HG03460 (cell line): ENCODE measurements at regions not wholly inside any gene's neighbourhood (a gene's known extent, or its start where the extent isn't known, plus 50 kb on each side); places are given as distances from the start of the nearest gene placed in this dataset.

ENCODE experiments used
- ATAC-seq: cut with Tn5 transposase; IDR thresholded peaks from one replicate; pipeline ENCODE4 v1.9.1; 2021; ENCODE audit not compliant: unreplicated experiment

DNA sequence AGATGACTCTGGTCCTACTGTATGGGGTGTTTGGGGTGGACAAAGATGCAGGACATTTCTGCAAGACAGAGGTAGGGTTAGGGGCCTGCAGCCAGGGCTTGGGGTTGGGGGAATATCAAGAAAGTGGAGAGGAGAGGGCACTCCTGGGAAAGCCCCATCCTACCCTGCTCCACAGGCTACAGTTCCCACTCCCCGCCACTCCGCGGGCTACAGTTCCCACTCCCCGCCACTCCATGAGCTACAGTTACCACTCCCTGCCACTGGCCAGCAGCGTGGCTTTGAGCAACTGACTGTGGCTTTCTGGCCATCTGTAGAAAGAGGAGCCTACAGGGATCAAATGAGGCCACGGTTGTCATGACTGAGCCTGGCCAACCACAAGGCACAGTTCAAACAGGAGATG lies 93.8 kb upstream of the GRIK3 start:
- ATAC-seq: no peak

- ATAC-seq: no peak
These were observed 96.1 kb upstream of the GRIK3 start for GRCh38 chr1:37130221-37130948.

DNA sequence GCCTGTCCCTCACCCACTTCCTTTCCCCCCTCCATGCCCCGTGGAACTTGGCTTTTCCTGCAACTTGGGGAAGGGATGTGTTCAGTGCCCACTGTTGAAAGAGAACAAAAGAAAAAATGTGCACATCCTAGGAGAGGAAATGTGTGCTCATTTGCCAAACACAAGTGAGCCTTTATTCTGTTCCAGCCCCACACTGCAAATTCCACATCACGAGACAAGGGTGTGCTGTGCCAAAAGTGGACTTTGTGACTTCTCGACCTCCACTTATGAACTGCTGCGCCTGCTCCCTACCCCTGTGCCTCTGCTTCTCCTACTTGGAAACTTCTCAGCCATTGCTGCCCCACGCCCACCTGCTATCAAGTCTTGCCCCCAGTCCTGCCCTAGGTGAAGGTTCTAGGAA lies 97.0 kb upstream of the GRIK3 start:
- no peak for ATAC-seq

GRCh38 chr1:37133276-37134145 lies 99.2 kb upstream of the GRIK3 start:
- no peak for ATAC-seq

DNA sequence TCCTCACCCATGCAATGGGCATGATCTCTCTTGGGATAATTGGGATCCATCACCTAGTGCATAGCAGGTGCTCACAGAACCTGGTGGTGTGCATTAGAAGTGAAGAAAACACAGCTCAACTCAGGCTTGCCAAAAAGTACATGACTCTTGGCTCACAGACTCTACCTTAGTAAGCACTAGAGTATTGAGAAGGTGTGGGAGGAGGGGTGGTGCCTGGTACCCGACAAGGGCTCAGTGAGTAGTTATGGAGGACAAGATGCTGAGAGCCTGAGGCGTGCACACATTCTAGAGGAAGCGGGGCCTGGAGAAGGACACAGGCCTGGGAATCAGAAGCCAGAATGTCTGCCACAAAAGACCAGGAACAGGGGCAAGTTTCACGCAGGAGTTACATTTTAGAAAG lies 100.3 kb upstream of the GRIK3 start:
- ATAC-seq: no peak

DNA sequence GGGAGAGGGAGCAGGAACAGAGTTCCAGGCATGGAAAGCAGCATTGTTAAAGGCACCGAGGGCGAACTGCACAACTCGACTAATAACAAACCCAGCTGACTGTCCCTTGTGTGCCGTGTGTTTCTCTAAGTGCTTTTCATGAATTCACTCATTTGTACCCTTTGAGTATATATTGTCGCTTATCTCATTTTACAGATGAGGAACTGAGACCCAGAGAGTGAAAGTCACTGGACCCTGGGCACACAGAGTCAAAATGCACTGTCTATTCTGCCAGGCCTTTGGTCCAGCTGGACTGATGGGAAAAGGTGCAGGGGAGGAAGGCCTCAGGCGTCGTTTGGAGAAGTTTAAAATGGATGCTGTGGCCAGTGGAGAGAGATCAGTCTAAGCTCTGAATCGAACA lies 100.7 kb upstream of the GRIK3 start:
- no peak for ATAC-seq

DNA sequence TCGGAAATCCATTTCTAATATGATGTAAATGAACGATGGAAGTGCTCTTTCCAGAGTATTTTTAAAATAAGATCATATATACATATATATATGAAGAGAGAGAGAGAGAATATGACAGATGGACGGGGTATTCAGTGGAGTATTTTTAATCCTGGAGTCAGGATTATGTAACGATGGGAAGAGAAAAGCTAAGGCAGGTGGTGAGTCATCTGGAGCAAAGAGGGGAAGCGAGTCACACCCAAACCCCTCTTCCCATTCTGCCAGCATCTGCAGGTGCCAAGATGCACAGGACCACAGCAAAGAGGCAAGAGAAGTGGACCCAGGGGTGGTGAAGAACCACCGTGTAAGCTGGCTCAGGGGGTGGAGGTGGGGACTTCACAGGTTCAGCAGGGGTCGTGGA lies 102.7 kb upstream of the GRIK3 start:
- no peak for ATAC-seq

DNA sequence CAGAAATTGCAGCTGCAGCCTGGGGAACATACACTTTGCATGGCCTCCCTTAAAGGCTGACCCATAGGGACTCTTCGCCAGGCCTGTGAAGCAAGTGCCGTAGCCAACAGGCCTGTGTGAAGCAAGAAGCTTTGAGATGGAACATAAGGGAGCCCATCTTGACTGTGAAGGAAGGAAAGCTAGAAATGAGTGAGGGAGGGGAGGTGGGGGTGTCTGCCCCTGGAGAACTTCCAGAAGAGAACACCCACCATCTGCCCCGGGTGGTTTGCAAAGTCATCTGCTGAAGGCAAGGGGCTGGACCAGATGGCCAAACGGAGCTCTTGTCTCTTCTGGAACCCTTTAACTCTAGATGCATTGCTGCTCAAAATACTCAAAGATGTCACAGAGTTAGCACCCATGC lies 103.3 kb upstream of the GRIK3 start:
- no peak for ATAC-seq

DNA sequence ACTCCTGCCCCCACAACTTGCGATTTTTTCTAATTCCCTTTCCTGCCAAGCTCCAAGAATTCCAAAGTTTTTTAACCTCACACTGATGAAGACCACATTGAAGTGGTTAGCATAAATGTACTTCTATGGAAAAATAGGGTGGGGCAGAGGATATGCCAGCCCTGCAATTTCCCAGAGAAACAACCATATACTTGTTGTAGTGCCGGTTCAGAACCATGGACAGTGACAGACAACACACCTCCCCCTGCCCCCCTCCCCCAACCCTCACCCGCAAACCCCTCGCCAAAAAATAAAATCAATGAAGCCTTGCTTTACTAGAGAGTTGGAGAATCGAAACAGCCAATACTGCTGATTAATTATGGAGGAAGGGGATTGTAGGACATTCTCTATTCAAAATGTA lies 109.5 kb upstream of the GRIK3 start:
- no peak for ATAC-seq

- ATAC-seq: no peak
These were observed 111.8 kb upstream of the GRIK3 start for GRCh38 chr1:37146071-37146470.

- no peak for ATAC-seq
These were observed 113.1 kb upstream of the GRIK3 start for GRCh38 chr1:37147392-37147831.

- ATAC-seq: no peak
These were observed 113.6 kb upstream of the GRIK3 start for GRCh38 chr1:37147906-37148305.

DNA sequence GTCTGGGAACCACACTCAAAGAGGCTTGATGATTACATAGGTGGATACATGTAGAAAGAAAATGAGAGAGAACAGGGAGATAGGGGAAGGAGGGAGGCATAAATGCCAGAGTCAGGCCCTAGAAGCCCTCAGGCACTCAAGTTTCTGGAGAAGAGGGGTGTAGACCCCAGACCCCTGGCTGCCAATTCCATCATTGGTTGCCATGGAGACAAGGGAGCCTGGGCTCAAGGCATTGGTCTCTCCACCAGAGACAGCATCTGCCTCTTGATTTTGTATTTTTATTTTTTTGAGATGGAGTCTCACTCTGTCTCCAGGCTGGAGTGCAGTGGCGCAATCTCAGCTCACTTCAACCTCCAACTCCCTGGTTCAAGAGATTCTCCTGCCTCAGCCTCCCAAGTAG lies 114.3 kb upstream of the GRIK3 start:
- ATAC-seq: no peak

DNA sequence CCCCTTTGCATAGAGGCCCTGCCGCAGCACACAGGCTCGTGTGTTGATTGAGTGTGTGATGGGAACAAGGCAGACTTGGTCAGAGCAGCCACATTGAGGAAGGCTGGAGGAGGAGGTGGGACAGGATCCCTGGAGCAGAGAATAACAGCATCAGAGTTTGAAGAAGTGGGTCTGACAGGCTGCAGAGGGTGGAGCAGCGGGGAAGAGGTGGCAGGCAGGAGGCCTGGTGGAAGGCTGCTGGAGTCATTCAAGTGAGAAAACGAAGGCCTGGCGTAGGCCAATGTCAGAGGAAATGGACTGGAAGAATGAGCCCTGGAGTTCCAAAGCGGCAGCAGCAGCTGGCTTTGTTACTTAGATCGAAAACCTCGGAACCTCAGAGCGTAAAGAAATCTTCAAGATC lies 115.0 kb upstream of the GRIK3 start:
- ATAC-seq: no peak

DNA sequence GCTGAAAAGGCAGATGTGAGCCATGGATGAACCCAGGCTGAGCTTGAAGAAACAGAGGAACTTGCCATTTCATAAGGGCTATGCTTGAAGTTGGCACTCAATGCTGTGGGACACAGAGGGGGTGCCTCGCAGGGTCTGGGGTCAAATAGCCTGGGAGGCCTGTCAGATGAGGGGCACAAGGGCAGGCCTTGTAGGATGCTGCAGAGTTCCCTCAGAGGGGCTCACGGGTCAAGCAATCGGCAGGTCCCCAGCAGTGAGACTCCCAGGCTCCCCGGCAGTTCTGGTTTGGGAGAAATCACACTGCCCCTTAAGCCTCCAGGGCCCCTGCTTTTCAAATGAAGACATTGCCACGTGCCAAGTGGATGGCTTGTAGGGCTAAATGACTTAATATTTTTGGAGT lies 116.7 kb upstream of the GRIK3 start:
- no peak for ATAC-seq

- no peak for ATAC-seq
These were observed 117.5 kb upstream of the GRIK3 start for GRCh38 chr1:37151789-37152188.

- ATAC-seq: no peak
These were observed 118.2 kb upstream of the GRIK3 start for GRCh38 chr1:37152491-37152890.

- ATAC-seq: no peak
These were observed 119.1 kb upstream of the GRIK3 start for GRCh38 chr1:37153116-37154100.

DNA sequence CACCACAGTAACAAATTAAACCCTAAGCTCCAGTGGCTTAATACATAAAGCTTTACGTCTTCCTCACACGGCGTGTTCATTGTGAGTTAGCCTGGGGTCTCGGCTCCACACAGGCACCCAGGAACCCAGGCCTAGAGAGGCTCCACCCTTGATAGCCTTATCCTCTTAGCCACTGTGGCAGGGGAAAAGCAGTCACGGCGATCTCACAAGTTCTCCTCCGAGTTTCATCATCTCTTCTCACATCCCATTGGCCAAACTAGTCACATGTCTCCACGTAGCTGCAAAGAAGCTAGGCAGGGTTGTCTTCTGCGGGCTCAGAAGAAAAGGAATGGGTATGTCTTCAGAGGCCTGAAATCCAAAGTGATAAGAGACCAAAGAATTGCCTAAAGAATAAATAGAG lies 122.3 kb upstream of the GRIK3 start:
- ATAC-seq: no peak

- ATAC-seq: no peak
These were observed 123.3 kb upstream of the GRIK3 start for GRCh38 chr1:37157634-37158033.

DNA sequence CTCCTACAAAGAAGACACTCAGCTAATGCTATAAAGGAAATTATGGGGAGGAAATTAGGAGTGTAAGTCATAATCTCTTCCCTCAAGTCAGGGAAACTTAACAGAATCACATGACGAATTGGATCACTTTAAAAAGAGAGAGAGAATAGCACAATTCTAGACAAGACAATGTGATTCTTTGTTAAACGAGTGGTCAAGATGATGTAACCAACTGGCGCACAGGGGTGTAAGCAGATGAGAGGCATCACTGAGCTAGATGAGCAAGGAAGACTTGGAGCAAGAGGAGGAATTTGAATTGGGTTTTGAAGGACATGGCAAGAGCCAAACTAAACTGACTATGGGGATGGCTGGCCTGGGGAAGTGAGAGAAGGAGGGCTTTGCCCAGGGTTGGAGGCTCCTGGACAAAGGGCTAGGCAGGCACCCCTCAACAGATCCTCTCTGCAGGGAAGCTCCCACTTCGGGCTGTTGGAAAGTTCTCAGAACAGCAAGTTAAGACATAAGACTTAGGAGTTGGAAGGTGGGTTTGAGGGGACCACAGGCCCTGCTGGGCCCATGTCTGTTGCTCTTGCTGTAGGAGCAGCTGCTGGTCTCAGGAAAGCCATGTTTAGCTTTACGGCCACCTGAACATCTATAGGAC lies 123.9 kb upstream of the GRIK3 start:
- ATAC-seq: no peak
